ENCODE measurements at regions not wholly inside any gene's neighbourhood (a gene's known extent, or its start where the extent isn't known, plus 50 kb on each side); places are given as distances from the start of the nearest gene placed in this dataset.

GRCh38 chr3:22292681-22293080, 541.7 kb upstream of the ZNF385D start:
- Histone ChIP-seq H2AFZ (ENCODE audit: low read depth, low read length) (no peak overlapping the region), H3K9me1 (ENCODE audit: control insufficient read depth, insufficient read depth, low read length) (no peaks in the 10 kb centered on the region), H3K4me1 (replicated peaks in 1 of 2; ENCODE audit: control insufficient read depth in 2 of 2, insufficient read depth in 2 of 2, low read length in 2 of 2) (no peaks in the 10 kb centered on the region), H4K20me1 (replicated peaks; ENCODE audit: control insufficient read depth, insufficient read depth, low read length) (no peaks in the 10 kb centered on the region), H3K4me2 (ENCODE audit: insufficient read depth, low read length) (no peak overlapping the region), H3K9ac (ENCODE audit: insufficient read depth in 1 of 2, low read depth in 2 of 2, low read length in 2 of 2) (no peak overlapping the region), H3K4me3 (no peak overlapping the region), H3K9me3 (replicated peaks; ENCODE audit: control insufficient read depth, insufficient read depth, low read depth, low read length) (0 out of 2 replicates have a peak, but pooled peaks cover 4% of the 10 kb centered on the region), H3K27ac (ENCODE audit: extremely low read depth, low read depth, low read length) (no peak overlapping the region), H3K27me3 (ENCODE audit: control insufficient read depth in 2 of 2, insufficient read depth in 2 of 2, low read length in 2 of 2) (no peaks in the 10 kb centered on the region), H3K36me3 (ENCODE audit: control insufficient read depth, insufficient read depth, low read length) (no peaks in the 10 kb centered on the region), H3K79me2 (ENCODE audit: control insufficient read depth, insufficient read depth, low read length) (no peaks in the 10 kb centered on the region)
- no peak for DNase-seq (ENCODE audit: extremely low read depth in 1 of 4, low spot score in 3 of 4)
- intact Hi-C loops (cut with micrococcal nuclease) = no loop called here
- no peak for FAIRE-seq
- ChIA-PET POLR2A (no interaction called here), CTCF (ENCODE audit: low intra/inter-chr PET ratio) (no interaction called here)
- in situ Hi-C loops (cut with MboI) = no loop called here
- no peak for ATAC-seq
- no TSS peak for BruUV-seq (replicated peaks)
- TF ChIP-seq YBX1 (IDR thresholded peaks at IDR 0.05) = no peak
- TF ChIP-seq GATAD2B (IDR thresholded peaks at IDR 0.05; ENCODE audit: borderline replicate concordance) = no peak
- TF ChIP-seq ZNF174 (CRISPR knock-in tag; IDR thresholded peaks at IDR 0.05) = no peak
- no peak for TF ChIP-seq USF1 (CRISPR knock-in tag; IDR thresholded peaks at IDR 0.05)
- TF ChIP-seq IRF2 (CRISPR knock-in tag; IDR thresholded peaks at IDR 0.05) = no peak
- TF ChIP-seq DEAF1 (CRISPR knock-in tag; IDR thresholded peaks at IDR 0.05) = no peak
- TF ChIP-seq ZNF57 (CRISPR knock-in tag; IDR thresholded peaks at IDR 0.05) = no peak
- TF ChIP-seq HDAC8 (tag; IDR thresholded peaks at IDR 0.05) = no peak
- TF ChIP-seq E2F4 (CRISPR knock-in tag; IDR thresholded peaks at IDR 0.05; ENCODE audit: low read depth) = no peak
- no peak for TF ChIP-seq RBM14 (IDR thresholded peaks at IDR 0.05; ENCODE audit: borderline replicate concordance, insufficient read depth, low read depth, low read length)
- no peak for TF ChIP-seq PHF20 (IDR thresholded peaks at IDR 0.05; ENCODE audit: partially characterized antibody)
- no peak for TF ChIP-seq HDGF (IDR thresholded peaks at IDR 0.05)
- TF ChIP-seq ZNF561 (CRISPR knock-in tag; conservative IDR thresholded peaks at IDR 0.05) = no peak
- TF ChIP-seq MCM2 (IDR thresholded peaks at IDR 0.05; ENCODE audit: low read depth) = no peak
- no peak for TF ChIP-seq KLF16 (IDR thresholded peaks at IDR 0.05)
- TF ChIP-seq ZNF668 (CRISPR knock-in tag; IDR thresholded peaks at IDR 0.05) = no peak
- no peak for TF ChIP-seq ZNF507 (tag; conservative IDR thresholded peaks at IDR 0.05)
